Progenitor cell of endocrine pancreas (in vitro differentiated cells): ENCODE measurements at regions not wholly inside any gene's neighbourhood (a gene's known extent, or its start where the extent isn't known, plus 50 kb on each side); places are given as distances from the start of the nearest gene placed in this dataset.

Source experiments
- DNase-seq: peaks from one replicate; pipeline ENCODE4 v3.0.0; 2021; ENCODE audit warnings: low spot score; ENCODE audit not compliant: unreplicated experiment
- H3K27ac Mint-ChIP-seq: 2 replicates; pipeline ENCODE4 v1.8.0; 2021; ENCODE audit warnings: mild to moderate bottlenecking, moderate library complexity, mixed read lengths
- H3K27me3 Mint-ChIP-seq: 2 replicates; pipeline ENCODE4 v1.8.0; 2021; ENCODE audit warnings: mixed read lengths
- H3K36me3 Mint-ChIP-seq: 2 replicates; pipeline ENCODE4 v1.8.0; 2022; ENCODE audit warnings: mixed read lengths; ENCODE audit not compliant: insufficient read depth
- H3K4me1 Mint-ChIP-seq: 2 replicates; pipeline ENCODE4 v1.8.0; 2021; ENCODE audit warnings: low read depth, mixed read lengths
- H3K4me3 Mint-ChIP-seq: 2 replicates; pipeline ENCODE4 v1.8.0; 2021; ENCODE audit warnings: low read depth, mild to moderate bottlenecking, moderate library complexity, mixed read lengths
- H3K9me3 Mint-ChIP-seq: 2 replicates; pipeline ENCODE4 v1.8.0; 2021; ENCODE audit warnings: low read depth, mixed read lengths
- TF ChIP-seq, protein P1 (sequence below): fragments of 200-600 bp; sonication (generic); IDR thresholded peaks from one replicate; pipeline ENCODE4 v1.5.0; 2021; ENCODE audit warnings: antibody characterized with exemption, mild to moderate bottlenecking; ENCODE audit not compliant: unreplicated experiment

DNA sequence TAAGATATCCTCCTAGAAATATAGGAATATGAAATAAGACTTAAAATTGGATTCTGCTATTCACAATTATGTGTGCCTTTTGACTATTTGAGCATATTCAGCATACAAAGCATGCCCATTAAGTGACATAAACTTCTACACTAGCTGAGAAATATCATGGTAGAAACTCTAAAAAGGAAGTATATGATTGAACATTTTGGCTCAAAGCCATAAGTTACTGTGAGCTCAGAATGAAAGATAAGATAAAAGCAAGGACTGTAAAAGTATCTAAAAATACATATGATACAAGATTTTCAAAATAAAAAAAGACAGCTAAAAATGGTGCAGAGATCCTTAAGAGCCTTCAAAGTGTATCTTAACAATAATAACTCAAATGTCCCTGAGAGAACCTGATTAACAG is 340.5 kb upstream of the SLC39A10 start:
- Mint-ChIP-seq H3K4me3 (no peak overlapping the region), H3K27ac (no peak overlapping the region), H3K36me3 (no peaks in the 10 kb centered on the region), H3K9me3 (peaks cover 3% of the 10 kb centered on the region), H3K4me1 (no peaks in the 10 kb centered on the region), H3K27me3 (no peaks in the 10 kb centered on the region)
- TF ChIP-seq, protein P1, sequence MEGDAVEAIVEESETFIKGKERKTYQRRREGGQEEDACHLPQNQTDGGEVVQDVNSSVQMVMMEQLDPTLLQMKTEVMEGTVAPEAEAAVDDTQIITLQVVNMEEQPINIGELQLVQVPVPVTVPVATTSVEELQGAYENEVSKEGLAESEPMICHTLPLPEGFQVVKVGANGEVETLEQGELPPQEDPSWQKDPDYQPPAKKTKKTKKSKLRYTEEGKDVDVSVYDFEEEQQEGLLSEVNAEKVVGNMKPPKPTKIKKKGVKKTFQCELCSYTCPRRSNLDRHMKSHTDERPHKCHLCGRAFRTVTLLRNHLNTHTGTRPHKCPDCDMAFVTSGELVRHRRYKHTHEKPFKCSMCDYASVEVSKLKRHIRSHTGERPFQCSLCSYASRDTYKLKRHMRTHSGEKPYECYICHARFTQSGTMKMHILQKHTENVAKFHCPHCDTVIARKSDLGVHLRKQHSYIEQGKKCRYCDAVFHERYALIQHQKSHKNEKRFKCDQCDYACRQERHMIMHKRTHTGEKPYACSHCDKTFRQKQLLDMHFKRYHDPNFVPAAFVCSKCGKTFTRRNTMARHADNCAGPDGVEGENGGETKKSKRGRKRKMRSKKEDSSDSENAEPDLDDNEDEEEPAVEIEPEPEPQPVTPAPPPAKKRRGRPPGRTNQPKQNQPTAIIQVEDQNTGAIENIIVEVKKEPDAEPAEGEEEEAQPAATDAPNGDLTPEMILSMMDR: no peak
- no peak for DNase-seq

DNA sequence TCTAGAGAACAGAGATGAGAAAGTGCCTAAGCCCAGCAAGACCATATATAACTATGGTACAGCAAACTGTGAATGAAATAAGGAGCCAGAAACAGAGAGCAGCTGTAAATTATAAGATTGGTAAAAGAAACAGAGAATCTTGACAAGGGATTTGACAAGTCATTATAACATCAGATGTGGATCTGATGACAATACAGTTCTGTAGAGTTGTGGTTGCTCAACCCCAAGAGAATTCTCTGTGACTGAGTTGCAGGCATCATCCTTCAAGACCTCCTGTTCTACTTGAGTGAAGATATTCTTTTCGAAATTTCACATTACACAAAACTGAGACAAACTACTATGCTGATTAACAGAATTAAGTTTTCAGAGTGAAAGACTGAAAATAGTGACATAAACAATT is 343.1 kb upstream of the SLC39A10 start:
- TF ChIP-seq, protein P1: no peak
- Mint-ChIP-seq H3K4me1 (no peaks in the 10 kb centered on the region), H3K4me3 (no peak overlapping the region), H3K27me3 (no peaks in the 10 kb centered on the region), H3K9me3 (peaks cover 3% of the 10 kb centered on the region), H3K27ac (no peak overlapping the region), H3K36me3 (no peaks in the 10 kb centered on the region)
- DNase-seq: no peak

DNA sequence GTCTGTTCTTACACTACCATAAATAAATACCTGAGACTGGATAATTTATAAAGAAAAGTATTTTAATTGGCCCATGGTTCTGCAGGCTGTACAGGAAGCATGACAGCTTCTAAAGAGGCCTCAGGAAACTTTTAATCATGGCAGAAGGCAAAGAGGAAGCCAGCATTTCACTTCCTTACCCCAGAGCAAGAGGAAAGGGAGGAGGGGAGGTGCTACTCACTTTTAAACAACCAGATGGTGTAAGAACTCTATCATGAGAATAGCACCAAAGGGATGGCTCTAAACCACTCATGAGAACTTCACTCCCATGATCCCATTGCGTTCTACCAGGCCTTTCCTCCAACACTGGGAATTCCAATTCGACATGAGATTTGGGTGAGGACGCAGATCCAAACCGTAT is 344.4 kb upstream of the SLC39A10 start:
- Mint-ChIP-seq H3K27me3 (no peaks in the 10 kb centered on the region), H3K27ac (no peak overlapping the region), H3K4me3 (no peak overlapping the region), H3K36me3 (no peaks in the 10 kb centered on the region), H3K9me3 (peaks cover 3% of the 10 kb centered on the region), H3K4me1 (peaks cover 4% of the 10 kb centered on the region)
- DNase-seq: no peak
- TF ChIP-seq, protein P1: no peak

DNA sequence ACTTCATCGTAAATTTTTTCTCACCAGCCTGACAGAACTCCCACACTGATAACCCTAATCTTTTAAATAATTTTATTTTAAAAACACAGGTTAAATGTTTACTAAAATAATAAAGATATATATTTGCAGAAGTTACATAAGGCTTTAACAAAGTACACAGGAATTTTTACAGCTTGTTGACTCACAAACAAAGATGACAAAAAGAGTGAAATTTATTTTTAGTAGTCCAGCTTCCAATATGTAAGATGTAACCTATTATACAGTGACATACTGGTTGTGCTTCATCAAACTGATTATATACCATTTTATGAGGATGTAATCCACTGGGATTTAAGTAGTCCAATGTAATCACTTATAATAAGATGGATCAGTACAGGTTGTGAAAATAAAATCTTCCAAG is 348.9 kb upstream of the SLC39A10 start:
- Mint-ChIP-seq H3K27me3 (no peaks in the 10 kb centered on the region), H3K9me3 (no peaks in the 10 kb centered on the region), H3K27ac (no peak overlapping the region), H3K4me3 (no peak overlapping the region), H3K4me1 (peaks cover 5% of the 10 kb centered on the region), H3K36me3 (no peaks in the 10 kb centered on the region)
- no peak for DNase-seq
- TF ChIP-seq, protein P1: no peak

DNA sequence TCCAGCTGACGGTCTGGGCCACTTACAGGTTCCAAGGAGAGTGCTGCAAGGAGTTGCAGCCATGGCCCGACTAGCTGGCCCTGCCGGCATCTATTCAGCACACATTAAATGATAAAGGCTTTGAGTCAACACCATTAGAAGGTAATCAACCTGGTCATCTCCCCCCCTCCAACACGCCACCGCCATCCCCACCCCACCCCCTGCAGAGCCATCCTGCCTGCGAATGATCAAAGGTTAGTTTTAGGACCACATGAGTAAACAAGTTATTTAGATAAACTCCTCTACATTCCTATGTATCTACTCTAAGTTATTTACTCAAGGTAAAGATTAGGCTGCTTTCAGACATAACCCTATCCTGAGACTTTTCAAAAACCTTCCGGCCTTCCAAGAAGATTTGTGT is 349.3 kb upstream of the SLC39A10 start:
- H3K27me3 Mint-ChIP-seq: no peaks in the 10 kb centered on the region
- no peaks in the 10 kb centered on the region for H3K36me3 Mint-ChIP-seq
- H3K9me3 Mint-ChIP-seq: no peaks in the 10 kb centered on the region
- TF ChIP-seq, protein P1: no peak
- DNase-seq: no peak
- H3K4me3 Mint-ChIP-seq: no peak overlapping the region
- H3K27ac Mint-ChIP-seq: no peak overlapping the region
- peaks cover 5% of the 10 kb centered on the region for H3K4me1 Mint-ChIP-seq

DNA sequence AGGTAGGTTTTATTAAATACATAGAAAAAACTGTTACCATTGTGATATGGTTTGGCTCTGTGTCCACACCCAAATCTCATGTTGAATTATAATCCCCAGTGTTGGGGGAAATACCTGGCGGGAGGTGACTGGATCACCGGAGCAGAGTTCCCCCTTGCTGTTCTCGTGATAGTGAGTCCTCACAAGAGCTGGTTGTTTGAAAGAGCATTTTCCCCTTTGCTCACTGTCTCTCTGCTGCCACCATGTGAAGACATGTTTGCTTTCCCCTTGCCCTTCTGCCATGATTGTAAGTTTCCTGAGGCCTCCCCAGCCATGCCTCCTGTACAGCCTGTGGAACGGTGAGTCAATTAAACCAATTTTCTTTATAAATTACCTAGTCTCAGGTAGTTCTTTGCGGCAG is 352.7 kb upstream of the SLC39A10 start:
- Mint-ChIP-seq H3K27ac (no peak overlapping the region), H3K27me3 (no peaks in the 10 kb centered on the region), H3K36me3 (no peaks in the 10 kb centered on the region), H3K9me3 (no peaks in the 10 kb centered on the region), H3K4me3 (no peak overlapping the region), H3K4me1 (peaks cover 5% of the 10 kb centered on the region)
- no peak for DNase-seq
- TF ChIP-seq, protein P1: no peak
